GM12865 (cell line): ENCODE measurements at regions not wholly inside any gene's neighbourhood (a gene's known extent, or its start where the extent isn't known, plus 50 kb on each side); places are given as distances from the start of the nearest gene placed in this dataset.

Source experiments
- DNase-seq: peaks from one replicate; pipeline ENCODE4 v3.0.0; 2010; ENCODE audit warnings: low read depth
- H3K4me3 ChIP-seq: 2 replicates; pipeline ENCODE4 v1.5.1; 2011; ENCODE audit warnings: mild to moderate bottlenecking, low read depth, low read length, control low read depth
- TF ChIP-seq, protein P1 (sequence below): IDR thresholded peaks from 2 replicates; pipeline ENCODE4 v1.5.1; 2011; ENCODE audit warnings: low read length, control low read depth, low read depth, inconsistent platforms; ENCODE audit not compliant: insufficient read depth; ENCODE audit errors: missing control alignments

DNA sequence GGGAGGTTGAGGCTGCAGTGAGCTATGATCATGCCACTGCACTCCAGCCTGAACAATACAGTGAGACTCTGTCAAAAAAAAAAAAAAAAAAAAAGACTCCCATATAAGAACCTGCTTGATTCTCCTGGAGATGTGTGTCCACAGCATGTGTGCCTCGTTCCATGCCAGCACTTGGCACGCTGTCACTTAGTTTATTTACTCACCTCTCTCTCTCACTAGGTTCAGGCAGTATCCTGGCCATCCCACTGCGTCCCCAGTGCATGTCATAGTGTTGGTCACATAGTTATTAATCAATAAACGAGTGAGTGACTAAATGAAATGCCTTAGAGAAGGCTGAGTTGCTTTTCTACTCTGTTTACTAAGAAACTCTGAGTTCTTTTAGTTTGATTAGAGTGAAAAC lies 79.1 kb upstream of the GPR12 start:
- TF ChIP-seq, protein P1, sequence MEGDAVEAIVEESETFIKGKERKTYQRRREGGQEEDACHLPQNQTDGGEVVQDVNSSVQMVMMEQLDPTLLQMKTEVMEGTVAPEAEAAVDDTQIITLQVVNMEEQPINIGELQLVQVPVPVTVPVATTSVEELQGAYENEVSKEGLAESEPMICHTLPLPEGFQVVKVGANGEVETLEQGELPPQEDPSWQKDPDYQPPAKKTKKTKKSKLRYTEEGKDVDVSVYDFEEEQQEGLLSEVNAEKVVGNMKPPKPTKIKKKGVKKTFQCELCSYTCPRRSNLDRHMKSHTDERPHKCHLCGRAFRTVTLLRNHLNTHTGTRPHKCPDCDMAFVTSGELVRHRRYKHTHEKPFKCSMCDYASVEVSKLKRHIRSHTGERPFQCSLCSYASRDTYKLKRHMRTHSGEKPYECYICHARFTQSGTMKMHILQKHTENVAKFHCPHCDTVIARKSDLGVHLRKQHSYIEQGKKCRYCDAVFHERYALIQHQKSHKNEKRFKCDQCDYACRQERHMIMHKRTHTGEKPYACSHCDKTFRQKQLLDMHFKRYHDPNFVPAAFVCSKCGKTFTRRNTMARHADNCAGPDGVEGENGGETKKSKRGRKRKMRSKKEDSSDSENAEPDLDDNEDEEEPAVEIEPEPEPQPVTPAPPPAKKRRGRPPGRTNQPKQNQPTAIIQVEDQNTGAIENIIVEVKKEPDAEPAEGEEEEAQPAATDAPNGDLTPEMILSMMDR = no peak
- no peak overlapping the region for H3K4me3 ChIP-seq
- no peak for DNase-seq

DNA sequence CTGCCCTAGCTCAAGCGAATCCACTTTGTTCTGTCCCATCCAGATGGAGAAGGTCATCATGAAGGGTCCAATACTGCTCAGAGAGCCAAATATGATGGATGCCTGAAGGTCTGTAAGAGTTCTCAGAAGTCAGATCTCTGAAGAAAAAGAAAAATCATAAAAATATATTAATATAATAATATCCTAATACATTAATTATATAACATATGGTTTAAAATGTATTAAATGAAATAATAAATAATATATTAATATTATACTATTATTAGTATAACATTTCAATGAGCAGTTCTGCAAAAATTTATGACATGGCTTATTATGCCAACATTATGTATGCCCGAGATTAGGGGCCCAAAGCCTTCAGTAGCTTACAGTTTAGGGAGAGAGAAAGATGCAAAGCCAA lies 78.2 kb upstream of the GPR12 start:
- no peak overlapping the region for H3K4me3 ChIP-seq
- TF ChIP-seq, protein P1 = no peak
- DNase-seq = no peak

DNA sequence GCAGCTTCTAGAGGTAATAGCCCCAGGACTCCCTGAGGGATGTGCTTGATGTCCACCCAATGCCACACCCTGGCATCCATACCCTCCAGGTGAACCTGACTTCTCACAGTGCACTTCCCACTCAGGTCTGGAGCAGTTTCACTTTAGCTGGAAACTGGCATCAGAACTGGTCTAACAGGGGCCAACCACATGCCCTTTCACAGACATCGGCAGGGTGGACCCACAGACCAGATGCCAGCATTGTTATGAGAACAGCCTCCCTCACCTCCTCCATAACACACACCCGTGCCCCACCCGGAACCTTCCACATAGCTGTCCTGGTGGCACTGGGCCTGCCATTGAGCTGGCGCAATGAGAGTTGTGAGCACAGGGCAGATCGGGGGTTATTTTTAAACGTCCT lies 77.4 kb upstream of the GPR12 start:
- no peak for DNase-seq
- TF ChIP-seq, protein P1 = no peak
- H3K4me3 ChIP-seq = no peak overlapping the region

DNA sequence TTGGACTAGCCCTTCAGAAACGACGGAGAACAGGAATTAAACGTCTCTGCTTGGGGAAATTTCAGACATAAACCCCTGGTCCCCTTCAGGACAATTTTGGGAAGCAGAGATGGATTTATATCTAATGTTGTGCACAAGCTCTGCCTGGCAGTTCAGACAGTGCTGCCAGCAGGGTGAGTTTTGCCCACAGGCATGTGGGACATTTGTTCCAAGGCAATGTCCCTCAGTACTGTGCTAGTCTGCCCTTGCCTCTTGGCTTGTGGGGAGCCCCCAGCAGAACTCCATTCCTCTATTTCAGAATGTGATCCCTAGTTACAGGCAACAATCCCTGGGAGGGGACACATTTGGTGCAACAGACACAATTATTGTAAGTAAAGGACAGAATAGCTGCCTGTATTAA lies 76.5 kb upstream of the GPR12 start:
- TF ChIP-seq, protein P1 = no peak
- no peak for DNase-seq
- H3K4me3 ChIP-seq = no peak overlapping the region

DNA sequence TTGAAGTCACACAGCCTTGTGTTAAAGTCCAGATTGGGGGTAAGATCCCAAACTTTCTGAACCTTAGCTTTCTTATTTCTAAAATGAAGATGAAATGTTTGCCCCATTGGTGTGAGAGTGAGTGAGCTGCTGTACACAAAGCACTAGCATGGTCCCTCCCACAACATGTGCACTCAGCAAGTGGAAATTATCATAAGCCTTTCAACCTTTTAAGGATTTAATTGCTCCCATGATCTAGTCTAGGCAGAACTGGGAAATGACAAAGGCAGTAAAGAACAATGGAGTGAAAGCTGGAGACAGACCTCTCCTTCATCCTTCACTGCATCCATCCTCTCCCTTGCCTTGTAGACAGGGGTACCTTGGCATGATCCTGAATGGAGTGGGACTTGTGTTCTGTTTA lies 76.0 kb upstream of the GPR12 start:
- no peak for DNase-seq
- TF ChIP-seq, protein P1 = no peak
- no peak overlapping the region for H3K4me3 ChIP-seq

DNA sequence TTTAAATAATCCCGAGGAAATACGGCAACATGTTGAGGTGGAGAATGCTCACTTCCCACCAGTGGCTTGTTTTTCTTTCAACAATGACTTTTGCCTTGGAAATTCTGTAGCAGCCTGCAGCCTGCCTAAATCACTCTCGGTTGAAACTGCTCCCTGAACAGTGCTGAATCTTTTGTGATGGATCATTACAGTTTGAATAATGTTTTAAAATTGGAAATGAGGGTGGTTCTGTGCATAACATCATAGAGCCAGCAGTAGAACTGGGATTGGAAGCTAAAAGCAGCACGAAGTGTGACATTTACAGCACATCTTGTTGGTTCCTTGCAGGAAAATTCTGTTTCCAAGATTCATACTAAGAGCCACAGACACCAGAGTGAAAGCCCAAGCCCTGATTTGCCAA lies 74.1 kb upstream of the GPR12 start:
- TF ChIP-seq, protein P1 = no peak
- no peak overlapping the region for H3K4me3 ChIP-seq
- DNase-seq = no peak

DNA sequence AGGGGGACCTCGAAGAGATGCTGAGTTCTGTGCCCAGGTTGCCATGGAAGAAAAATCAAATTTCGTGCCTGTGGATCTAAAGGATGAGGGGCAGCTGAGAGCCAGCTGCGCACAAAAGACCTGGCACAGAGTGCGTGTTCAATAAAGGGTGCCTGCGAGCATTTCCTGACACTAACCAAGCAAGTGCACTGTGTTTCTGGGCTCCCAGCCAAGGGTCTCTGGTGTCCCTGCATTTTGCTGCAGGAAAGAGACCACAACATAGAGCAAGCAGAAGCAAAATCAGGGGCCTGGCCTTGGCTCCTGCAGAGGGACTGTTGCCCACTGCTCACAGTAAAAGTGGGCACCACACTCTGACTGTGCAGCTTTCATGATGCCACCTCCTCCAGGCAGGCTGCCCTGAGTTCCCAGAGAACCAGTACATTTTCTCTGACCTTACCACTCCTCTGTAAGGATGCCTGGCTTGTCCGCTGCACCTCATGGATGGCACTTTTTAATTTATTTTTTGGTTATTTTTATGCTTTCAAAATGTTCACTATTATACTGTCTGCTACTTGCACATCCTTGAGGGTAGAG lies 70.8 kb upstream of the GPR12 start:
- no peak overlapping the region for H3K4me3 ChIP-seq
- TF ChIP-seq, protein P1 = no peak
- DNase-seq = no peak
